ENCODE measurements at regions not wholly inside any gene's neighbourhood (a gene's known extent, or its start where the extent isn't known, plus 50 kb on each side); places are given as distances from the start of the nearest gene placed in this dataset.

DNA sequence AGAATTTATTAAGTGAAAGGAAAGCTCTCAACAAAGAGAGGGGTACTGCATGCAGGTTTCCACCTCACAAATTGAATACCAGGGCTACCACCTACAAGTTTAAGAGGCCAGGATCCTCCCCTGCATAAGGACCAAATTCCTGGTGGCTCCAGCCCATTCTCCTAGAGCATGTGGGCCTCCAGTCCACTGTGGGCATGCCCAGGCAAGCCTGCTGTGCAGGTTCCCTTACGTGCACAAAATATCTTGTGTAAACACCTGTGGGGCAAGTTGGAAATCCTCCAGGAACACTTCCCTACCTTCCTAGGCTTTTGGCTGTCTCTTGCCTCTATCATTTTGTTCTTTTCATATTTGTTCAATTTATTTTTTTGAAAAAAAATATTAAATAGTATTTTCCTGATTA, 724.3 kb downstream of the ARAP2 start:
- Histone ChIP-seq H3K36me3 (ENCODE audit: low read depth, missing control alignments) (no peaks in the 10 kb centered on the region), H3K9me3 (no peaks in the 10 kb centered on the region), H3K4me3 (no peak overlapping the region), H3K27ac (no peak overlapping the region), H3K27me3 (no peaks in the 10 kb centered on the region), H3K4me1 (no peaks in the 10 kb centered on the region)
- no peak for DNase-seq
- TF ChIP-seq, protein P1, sequence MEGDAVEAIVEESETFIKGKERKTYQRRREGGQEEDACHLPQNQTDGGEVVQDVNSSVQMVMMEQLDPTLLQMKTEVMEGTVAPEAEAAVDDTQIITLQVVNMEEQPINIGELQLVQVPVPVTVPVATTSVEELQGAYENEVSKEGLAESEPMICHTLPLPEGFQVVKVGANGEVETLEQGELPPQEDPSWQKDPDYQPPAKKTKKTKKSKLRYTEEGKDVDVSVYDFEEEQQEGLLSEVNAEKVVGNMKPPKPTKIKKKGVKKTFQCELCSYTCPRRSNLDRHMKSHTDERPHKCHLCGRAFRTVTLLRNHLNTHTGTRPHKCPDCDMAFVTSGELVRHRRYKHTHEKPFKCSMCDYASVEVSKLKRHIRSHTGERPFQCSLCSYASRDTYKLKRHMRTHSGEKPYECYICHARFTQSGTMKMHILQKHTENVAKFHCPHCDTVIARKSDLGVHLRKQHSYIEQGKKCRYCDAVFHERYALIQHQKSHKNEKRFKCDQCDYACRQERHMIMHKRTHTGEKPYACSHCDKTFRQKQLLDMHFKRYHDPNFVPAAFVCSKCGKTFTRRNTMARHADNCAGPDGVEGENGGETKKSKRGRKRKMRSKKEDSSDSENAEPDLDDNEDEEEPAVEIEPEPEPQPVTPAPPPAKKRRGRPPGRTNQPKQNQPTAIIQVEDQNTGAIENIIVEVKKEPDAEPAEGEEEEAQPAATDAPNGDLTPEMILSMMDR (IDR thresholded peaks at IDR 0.05): no peak
- no peak for TF ChIP-seq POLR2A (IDR thresholded peaks at IDR 0.05)
- 0 to 46% methylated on average over 1 of the region's 1 CpG for WGBS, 2 donors
- intact Hi-C loops (cut with DNase I; ENCODE audit: low total_unique reads): no loop called here

GRCh38 chr4:35521682-35522081, 722.6 kb downstream of the ARAP2 start:
- DNase-seq: no peak
- Histone ChIP-seq H3K36me3 (ENCODE audit: low read depth, missing control alignments) (no peaks in the 10 kb centered on the region), H3K27ac (no peak overlapping the region), H3K4me3 (no peak overlapping the region), H3K27me3 (no peaks in the 10 kb centered on the region), H3K9me3 (no peaks in the 10 kb centered on the region), H3K4me1 (no peaks in the 10 kb centered on the region)
- no peak for TF ChIP-seq POLR2A (IDR thresholded peaks at IDR 0.05)
- TF ChIP-seq, protein P1 (IDR thresholded peaks at IDR 0.05): no peak
- intact Hi-C loops (cut with DNase I; ENCODE audit: low total_unique reads): no loop called here
- WGBS, 2 donors: 74 to 77% methylated on average over 1 of the region's 1 CpG

- 60 to 75% methylated on average over 12 to 28 of the region's 28 CpGs for WGBS, 2 donors
- no peak for DNase-seq
- H3K27ac ChIP-seq: no peak overlapping the region
Measured at GRCh38 chr4:35525192-35525978, 718.9 kb downstream of the ARAP2 start.

DNA sequence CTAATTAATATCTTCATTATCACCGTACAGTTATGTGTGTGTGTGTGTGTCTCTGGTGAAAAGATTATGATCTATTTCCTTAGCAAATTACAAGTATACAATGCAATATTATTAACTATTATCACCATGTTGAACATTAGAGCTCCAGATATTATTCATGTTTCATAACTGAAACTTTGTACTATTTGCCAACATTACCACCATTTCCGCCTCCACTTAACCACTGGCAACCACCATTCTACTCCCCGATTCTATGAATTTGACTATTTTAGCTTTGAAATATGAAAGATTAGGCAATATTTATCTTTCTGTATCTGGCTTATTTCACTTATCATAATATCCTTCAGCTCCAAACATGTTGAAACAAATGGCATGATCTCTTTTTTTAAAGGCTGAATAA, 717.9 kb downstream of the ARAP2 start:
- H3K4me3 ChIP-seq: no peak overlapping the region
- H3K27me3 ChIP-seq: no peaks in the 10 kb centered on the region
- H3K36me3 ChIP-seq (ENCODE audit: low read depth, missing control alignments): no peaks in the 10 kb centered on the region
- no peak for DNase-seq
- H3K9me3 ChIP-seq: no peaks in the 10 kb centered on the region
- intact Hi-C loops (cut with DNase I; ENCODE audit: low total_unique reads): no loop called here
- WGBS, 2 donors: 64 to 83% methylated on average over 3 of the region's 3 CpGs
- H3K27ac ChIP-seq: no peak overlapping the region
- no peak for TF ChIP-seq POLR2A (IDR thresholded peaks at IDR 0.05)
- TF ChIP-seq, protein P1 (IDR thresholded peaks at IDR 0.05): no peak
- no peaks in the 10 kb centered on the region for H3K4me1 ChIP-seq

More at GRCh38 chr4:35525192-35525978, 718.9 kb downstream of the ARAP2 start:
- intact Hi-C loops (cut with DNase I; ENCODE audit: low total_unique reads): no loop called here
- H3K4me3 ChIP-seq: no peak overlapping the region
- no peaks in the 10 kb centered on the region for H3K4me1 ChIP-seq
- H3K36me3 ChIP-seq (ENCODE audit: low read depth, missing control alignments): no peaks in the 10 kb centered on the region
- TF ChIP-seq, protein P1 (IDR thresholded peaks at IDR 0.05): no peak
- no peak for TF ChIP-seq POLR2A (IDR thresholded peaks at IDR 0.05)
- H3K27me3 ChIP-seq: no peaks in the 10 kb centered on the region
- no peaks in the 10 kb centered on the region for H3K9me3 ChIP-seq

- Histone ChIP-seq H3K36me3 (ENCODE audit: low read depth, missing control alignments) (no peaks in the 10 kb centered on the region), H3K27me3 (no peaks in the 10 kb centered on the region), H3K27ac (no peak overlapping the region), H3K9me3 (no peaks in the 10 kb centered on the region), H3K4me1 (no peaks in the 10 kb centered on the region), H3K4me3 (no peak overlapping the region)
- 78 to 82% methylated on average over 5 of the region's 5 CpGs for whole genome bisulfite sequencing, 2 donors
- TF ChIP-seq POLR2A (IDR thresholded peaks at IDR 0.05): no peak
- TF ChIP-seq, protein P1 (IDR thresholded peaks at IDR 0.05): no peak
- DNase-seq: no peak
- intact Hi-C loops (cut with DNase I; ENCODE audit: low total_unique reads): no loop called here
Measured at GRCh38 chr4:35534962-35535361, 709.4 kb downstream of the ARAP2 start.
